ENCODE measurements at regions not wholly inside any gene's neighbourhood (a gene's known extent, or its start where the extent isn't known, plus 50 kb on each side); places are given as distances from the start of the nearest gene placed in this dataset.
"Not testable (repeated sequence)": the region's sequence is repeated elsewhere in the genome, so short reads cannot be mapped to it uniquely, and the experiment has no call there.

DNA sequence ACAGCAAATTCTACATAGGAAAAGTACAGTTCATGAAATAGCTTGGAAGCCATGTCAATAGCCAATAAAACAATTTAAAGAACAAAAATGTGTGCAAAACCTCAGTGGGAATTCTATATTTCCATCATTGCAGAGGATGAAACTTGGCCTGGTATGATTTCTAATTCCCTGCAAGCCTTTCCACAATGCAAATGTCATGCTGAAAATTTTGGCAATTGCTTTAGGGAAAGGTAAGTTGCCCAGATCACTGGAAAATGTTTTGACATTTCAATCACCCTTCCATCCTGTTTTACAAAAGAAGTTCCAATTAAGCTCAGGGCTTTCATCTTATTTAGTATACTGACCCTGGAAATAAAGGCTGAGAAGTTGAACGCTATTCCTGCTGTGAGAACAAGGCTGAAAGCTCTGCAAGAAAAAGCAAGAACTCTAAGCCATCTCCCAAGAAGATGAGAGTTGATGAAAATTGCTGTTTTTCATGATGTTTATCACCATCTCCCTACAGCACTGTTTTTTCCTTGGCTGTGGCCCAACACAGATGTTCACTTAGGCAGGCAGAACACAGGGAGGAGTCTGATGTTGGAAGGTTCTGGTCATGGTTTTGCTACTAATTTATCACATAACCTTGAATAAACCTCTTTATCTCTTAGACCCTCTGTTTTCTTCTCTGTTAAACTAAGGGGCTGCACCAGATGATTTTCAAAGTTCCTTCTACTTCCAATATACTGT, 263.7 kb downstream of the KCTD12 start:
- no peak for DNase-seq (ENCODE audit: low read depth in 3 of 3, low spot score in 1 of 3)

DNA sequence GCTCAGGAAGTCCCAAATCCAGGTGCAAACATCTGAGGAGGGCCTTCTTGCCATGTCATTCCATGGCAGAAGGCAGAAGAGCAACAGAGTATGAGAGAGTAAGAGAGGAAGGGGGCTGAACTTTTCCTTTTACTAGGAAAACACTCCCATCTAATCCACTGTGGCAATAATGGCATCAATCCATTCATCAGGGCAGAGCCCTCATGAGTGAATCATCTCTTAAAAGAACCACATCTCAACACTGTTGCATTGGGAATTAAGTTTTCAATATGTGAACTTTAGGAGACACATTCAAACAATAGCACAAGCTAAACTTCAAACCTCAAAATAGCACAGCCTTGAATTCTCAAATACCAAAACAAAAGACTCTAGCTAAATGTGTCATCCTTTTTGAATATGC, 264.5 kb downstream of the KCTD12 start:
- DNase-seq (ENCODE audit: low read depth in 3 of 3, low spot score in 1 of 3): no peak

DNA sequence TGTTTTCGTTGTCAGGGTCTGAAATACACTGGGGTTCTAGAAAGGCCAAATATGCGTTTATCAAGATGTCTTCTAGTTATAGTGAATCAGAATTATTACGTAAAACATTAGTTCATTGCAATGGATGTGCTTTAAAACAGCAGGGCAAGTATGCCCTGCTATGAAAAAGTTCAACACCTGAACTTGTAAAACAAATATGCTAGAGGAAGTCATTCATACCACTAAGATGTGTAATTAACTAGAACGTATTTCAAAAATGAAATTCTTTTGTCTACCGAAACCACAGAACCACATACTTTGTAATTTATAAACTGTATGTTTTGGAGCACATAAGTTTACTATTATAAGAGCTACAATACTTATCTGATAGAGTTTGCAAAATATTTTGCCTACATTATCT, 266.2 kb downstream of the KCTD12 start:
- no peak for DNase-seq (ENCODE audit: low read depth in 3 of 3, low spot score in 1 of 3)

DNA sequence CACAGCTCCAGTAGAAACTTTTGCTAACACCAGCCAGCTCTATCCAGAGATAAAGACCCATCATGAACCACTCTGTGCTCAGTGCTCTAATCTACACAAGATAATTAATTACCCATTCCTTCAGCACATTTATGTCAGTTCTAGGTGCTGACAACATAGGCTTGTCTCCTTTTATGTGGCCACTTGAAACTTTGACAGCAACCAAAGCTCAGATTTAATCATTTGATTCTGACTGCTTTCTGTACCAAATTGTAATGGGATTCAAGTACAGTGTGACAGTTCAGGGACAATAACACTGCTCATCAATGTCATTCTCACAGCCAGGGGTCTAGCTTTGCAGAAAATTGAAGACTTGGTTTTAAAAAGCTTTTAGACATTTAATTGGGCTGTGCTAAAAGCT, 266.6 kb downstream of the KCTD12 start:
- no peak for DNase-seq (ENCODE audit: low read depth in 3 of 3, low spot score in 1 of 3)

DNA sequence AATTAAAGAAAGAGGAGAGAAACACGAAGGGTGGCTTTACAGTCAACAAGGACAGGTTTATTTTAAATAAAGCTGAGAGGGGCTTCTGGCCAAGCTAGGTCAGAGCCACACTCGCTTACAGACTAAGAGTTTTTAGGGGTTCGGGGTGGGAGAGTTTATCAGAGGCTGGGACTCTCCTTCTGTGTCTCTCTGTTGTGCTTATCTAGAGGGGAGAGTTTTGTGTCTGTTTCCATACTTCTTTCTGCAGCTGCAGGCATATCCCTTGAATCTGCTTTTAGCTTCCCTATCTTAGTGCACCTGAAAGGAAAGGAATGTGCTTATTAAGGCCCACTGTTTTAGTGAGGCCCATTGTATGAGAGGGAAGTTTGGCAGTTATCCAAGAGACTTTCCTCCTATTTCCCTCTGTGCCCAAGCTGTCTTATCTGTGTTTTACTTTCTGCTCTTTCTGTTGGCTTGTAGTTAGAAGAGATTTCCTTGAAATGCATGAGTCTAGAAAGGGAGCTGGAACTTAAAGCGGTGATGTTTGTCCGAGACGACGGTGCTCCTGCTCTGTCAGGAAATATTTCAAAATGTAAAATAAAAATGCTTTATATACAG, 275.3 kb downstream of the KCTD12 start:
- no peak for DNase-seq (ENCODE audit: low read depth in 3 of 3, low spot score in 1 of 3)

DNA sequence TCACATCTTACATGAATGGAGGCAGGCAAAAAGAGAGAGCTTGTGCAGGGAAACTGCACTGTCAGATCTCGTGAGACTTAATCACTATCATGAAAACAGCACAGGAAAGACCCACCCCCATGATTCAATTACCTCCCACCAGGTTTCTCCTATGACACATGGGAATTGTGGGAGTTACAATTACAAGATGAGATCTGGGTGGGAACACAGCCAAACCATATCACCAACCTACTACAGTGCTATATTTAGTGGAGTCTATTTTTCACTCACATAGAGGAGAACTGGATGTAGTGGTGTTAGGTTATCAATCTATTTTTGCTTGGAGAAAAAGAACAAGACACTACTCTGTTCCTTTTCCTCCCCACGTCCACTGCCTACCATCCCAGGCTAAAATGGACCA, 276.6 kb downstream of the KCTD12 start:
- DNase-seq (ENCODE audit: low read depth in 3 of 3, low spot score in 1 of 3): no peak

GRCh38 chr13:76607866-76608265, 278.3 kb downstream of the KCTD12 start:
- no peak for DNase-seq (ENCODE audit: low read depth in 3 of 3, low spot score in 1 of 3)

- DNase-seq (ENCODE audit: low read depth in 3 of 3, low spot score in 1 of 3): no peak
Measured at GRCh38 chr13:76600081-76600480, 286.1 kb downstream of the KCTD12 start.

- DNase-seq (ENCODE audit: low read depth in 3 of 3, low spot score in 1 of 3): no peak
Measured at GRCh38 chr13:76597868-76598267, 288.3 kb downstream of the KCTD12 start.

DNA sequence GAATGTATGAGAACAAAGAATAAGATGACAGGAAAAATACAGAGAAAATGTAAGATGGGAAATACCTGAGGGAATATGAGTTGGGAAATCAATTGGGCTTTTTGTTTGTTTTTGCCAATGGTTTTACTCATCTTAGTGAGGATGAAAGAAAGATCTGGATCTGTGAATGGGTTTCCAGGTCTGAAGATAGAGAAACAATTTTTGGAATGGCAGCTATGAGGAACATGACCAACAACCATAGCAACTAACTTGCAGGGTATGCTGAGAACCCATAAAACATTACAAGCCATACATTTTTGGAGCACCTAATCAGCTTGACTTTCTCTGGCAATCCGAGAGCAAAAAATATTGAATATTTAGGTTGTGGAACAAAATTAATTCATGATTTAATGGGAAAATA, 290.0 kb downstream of the KCTD12 start:
- no peak for DNase-seq (ENCODE audit: low read depth in 3 of 3, low spot score in 1 of 3)

- DNase-seq (ENCODE audit: low read depth in 3 of 3, low spot score in 1 of 3): no peak
Measured at GRCh38 chr13:76594435-76594834, 291.8 kb downstream of the KCTD12 start.

DNA sequence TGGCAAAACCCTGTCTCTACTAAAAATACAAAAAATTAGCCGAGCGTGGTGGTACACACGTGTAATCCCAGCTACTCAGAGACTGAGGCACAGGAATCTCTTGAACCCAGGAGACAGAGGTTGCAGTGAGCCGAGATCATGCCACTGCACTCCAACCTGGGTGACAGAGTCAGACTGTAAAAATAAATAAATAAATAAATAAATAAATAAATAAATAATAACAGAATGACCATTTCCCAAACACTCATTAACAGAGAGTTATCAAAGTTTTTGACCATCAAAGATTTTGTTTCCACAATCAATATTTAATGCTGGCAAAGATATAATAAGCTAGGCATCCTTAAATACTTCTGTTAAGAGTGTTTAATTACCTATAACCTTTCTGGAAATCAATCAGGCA, 299.4 kb downstream of the KCTD12 start:
- DNase-seq (ENCODE audit: low read depth in 3 of 3, low spot score in 1 of 3): no peak

DNA sequence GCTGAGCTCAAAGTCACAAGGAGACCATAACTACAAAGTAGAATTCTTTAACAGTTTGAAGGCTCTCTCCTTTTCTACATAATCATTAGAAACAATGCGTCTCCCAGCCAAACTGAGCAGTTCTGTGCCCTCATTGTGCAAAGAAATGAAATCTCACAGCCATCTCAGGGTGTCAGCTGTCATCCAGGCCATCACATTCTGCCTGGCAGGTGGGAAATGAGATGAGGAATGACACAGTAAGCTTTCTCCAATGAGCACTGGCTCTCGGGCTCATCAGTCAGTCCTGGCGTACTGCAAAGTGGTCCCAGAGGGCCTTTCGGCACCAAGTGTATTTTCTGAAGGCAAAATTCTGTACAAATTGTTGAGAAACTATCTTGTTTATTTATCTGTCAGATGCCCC, 306.5 kb downstream of the KCTD12 start:
- DNase-seq (ENCODE audit: low read depth in 3 of 3, low spot score in 1 of 3): no peak

DNA sequence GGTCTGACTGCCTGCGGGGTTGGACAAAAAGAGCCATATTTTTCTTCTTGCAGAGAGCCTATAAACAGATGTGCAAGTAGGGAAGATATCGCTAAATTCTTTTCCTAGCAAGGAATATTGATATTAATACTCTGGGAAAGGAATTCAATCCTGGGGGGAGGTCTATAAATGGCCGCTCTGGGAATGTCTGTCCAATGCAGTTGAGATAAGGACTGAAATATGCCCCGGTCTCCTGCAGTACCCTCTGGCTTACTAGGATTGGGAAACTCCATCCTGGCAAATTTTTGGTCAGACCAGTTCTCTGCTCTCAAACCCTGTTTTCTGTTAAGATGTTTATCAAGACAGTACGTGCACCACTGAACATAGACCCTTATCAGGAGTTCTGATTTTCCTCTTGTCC, 310.6 kb downstream of the KCTD12 start:
- DNase-seq (ENCODE audit: low read depth in 3 of 3, low spot score in 1 of 3): not testable (repeated sequence)

DNA sequence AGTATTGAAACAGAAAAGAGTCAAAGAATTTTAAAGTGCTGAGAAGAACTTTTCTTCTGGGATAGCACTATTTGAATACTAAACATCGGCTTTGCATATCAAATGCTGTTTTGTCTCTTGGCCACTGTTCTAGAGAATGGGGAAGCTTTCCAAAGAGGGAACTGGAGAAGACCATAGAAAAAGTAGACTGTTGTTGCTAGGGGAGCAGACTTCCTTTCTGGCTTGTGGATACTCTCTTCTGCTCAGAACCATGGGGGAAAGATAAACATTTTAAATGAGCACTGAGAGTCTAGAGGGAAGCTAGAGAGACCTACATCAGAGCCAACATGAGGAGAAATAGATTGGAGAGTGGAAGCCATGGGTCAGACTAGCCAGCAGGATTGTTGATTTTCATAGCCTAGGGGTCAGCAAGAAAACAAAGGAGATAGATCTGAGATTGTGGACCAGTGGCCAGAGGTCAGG, 315.7 kb downstream of the KCTD12 start:
- DNase-seq (ENCODE audit: low read depth in 3 of 3, low spot score in 1 of 3): no peak

DNA sequence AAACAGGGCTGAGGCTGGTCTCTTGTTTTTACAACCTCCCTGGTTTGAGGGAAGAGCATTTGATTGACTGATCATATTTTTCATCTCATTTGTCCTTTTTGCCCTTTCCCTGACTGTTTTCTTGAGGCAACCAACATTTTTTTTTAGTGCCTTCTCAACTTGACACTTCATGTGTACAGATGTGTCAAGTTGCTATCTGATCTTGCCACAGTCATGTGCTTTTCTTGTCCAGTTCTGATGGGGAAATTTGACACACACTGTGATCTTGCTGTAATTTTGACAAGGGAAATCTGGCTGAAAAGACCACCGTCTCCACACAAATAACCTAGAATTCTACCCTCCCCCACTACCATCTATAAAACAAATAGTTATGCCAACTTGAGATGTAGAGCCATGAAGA, 329.6 kb downstream of the KCTD12 start:
- no peak for DNase-seq (ENCODE audit: low read depth in 3 of 3, low spot score in 1 of 3)

GRCh38 chr13:76552807-76553206, 333.4 kb downstream of the KCTD12 start:
- no peak for DNase-seq (ENCODE audit: low read depth in 3 of 3, low spot score in 1 of 3)

- no peak for DNase-seq (ENCODE audit: low read depth in 3 of 3, low spot score in 1 of 3)
Measured at GRCh38 chr13:76552041-76552772, 334.0 kb downstream of the KCTD12 start.

- DNase-seq (ENCODE audit: low read depth in 3 of 3, low spot score in 1 of 3): no peak
Measured at GRCh38 chr13:76542176-76542575, 344.0 kb downstream of the KCTD12 start.

GRCh38 chr13:76538004-76538403, 348.2 kb downstream of the KCTD12 start:
- DNase-seq (ENCODE audit: low read depth in 3 of 3, low spot score in 1 of 3): no peak

- no peak for DNase-seq (ENCODE audit: low read depth in 3 of 3, low spot score in 1 of 3)
Measured at GRCh38 chr13:76533251-76533650, 353.0 kb downstream of the KCTD12 start.

GRCh38 chr13:76527041-76527440, 359.2 kb downstream of the KCTD12 start:
- DNase-seq (ENCODE audit: low read depth in 3 of 3, low spot score in 1 of 3): no peak

Measured in stimulated activated CD4-positive, alpha-beta T cell treated with anti-CD3 and anti-CD28 coated beads, TNF-alpha, amount 100 ng/mL, for 1 hour (primary cell).